H9 (cell line): ENCODE measurements at regions not wholly inside any gene's neighbourhood (a gene's known extent, or its start where the extent isn't known, plus 50 kb on each side); places are given as distances from the start of the nearest gene placed in this dataset.

Experiments used
- DNase-seq: peaks from one replicate; pipeline ENCODE4 v3.0.0-alpha.2; 2017
- H2AFZ ChIP-seq: one replicate; pipeline ENCODE4 v1.6.1; 2013; ENCODE audit warnings: mild to moderate bottlenecking, low read length, control low read depth, moderate library complexity
- H2AK5ac ChIP-seq: 2 replicates; pipeline ENCODE4 v1.6.1; 2013; ENCODE audit warnings: low read length, control low read depth, mixed read lengths; ENCODE audit not compliant: insufficient read length
- H2BK120ac ChIP-seq: one replicate; pipeline ENCODE4 v1.6.1; 2013; ENCODE audit warnings: low read depth, mild to moderate bottlenecking, low read length, control low read depth, inconsistent platforms; ENCODE audit not compliant: poor library complexity, severe bottlenecking
- H2BK12ac ChIP-seq: 2 replicates; pipeline ENCODE4 v1.6.1; 2013; ENCODE audit warnings: low read length, control low read depth, mixed read lengths, low read depth; ENCODE audit not compliant: insufficient read length
- H2BK15ac ChIP-seq: 2 replicates; pipeline ENCODE4 v1.6.1; 2013; ENCODE audit warnings: low read depth, low read length, control low read depth
- H2BK20ac ChIP-seq: one replicate; pipeline ENCODE4 v1.6.1; 2013; ENCODE audit warnings: low read depth, mild to moderate bottlenecking, low read length, control low read depth, inconsistent platforms; ENCODE audit not compliant: poor library complexity, severe bottlenecking
- H2BK5ac ChIP-seq: 2 replicates; pipeline ENCODE4 v1.6.1; 2013; ENCODE audit warnings: low read length, control low read depth, mixed read lengths; ENCODE audit not compliant: insufficient read length
- H3K14ac ChIP-seq: 2 replicates; pipeline ENCODE4 v1.6.1; 2013; ENCODE audit warnings: low read length, control low read depth; ENCODE audit not compliant: insufficient read depth
- H3K18ac ChIP-seq: 2 replicates; pipeline ENCODE4 v1.6.1; 2013; ENCODE audit warnings: low read depth, mild to moderate bottlenecking, mixed read lengths, low read length, control low read depth; ENCODE audit not compliant: insufficient read length
- H3K23ac ChIP-seq: 2 replicates; pipeline ENCODE4 v1.6.1; 2013; ENCODE audit warnings: low read length, control low read depth, mixed read lengths, low read depth; ENCODE audit not compliant: insufficient read length
- H3K23me2 ChIP-seq: 2 replicates; pipeline ENCODE4 v1.6.1; 2013; ENCODE audit warnings: low read depth, mild to moderate bottlenecking, mixed read lengths, low read length, control low read depth; ENCODE audit not compliant: insufficient read length, poor library complexity, severe bottlenecking
- H3K27ac ChIP-seq: 2 replicates; pipeline ENCODE4 v1.5.1; 2013; ENCODE audit warnings: low read length, control low read depth, mixed read lengths, low read depth; ENCODE audit not compliant: insufficient read length
- H3K27me3 ChIP-seq: 2 replicates; pipeline ENCODE4 v1.6.1; 2013; ENCODE audit warnings: low read length, control low read depth, inconsistent platforms; ENCODE audit not compliant: insufficient read depth
- H3K4ac ChIP-seq: 2 replicates; pipeline ENCODE4 v1.6.1; 2013; ENCODE audit warnings: low read depth, mild to moderate bottlenecking, control low read depth, inconsistent platforms, low read length, moderate library complexity
- H3K4me1 ChIP-seq: 2 replicates; pipeline ENCODE4 v1.6.1; 2013; ENCODE audit warnings: low read length, control low read depth, inconsistent platforms; ENCODE audit not compliant: insufficient read depth
- H3K4me2 ChIP-seq: 2 replicates; pipeline ENCODE4 v1.6.1; 2013; ENCODE audit warnings: low read length, control low read depth, mixed read lengths; ENCODE audit not compliant: insufficient read length, insufficient read depth
- H3K56ac ChIP-seq: 2 replicates; pipeline ENCODE4 v1.6.1; 2013; ENCODE audit warnings: low read depth, mild to moderate bottlenecking, mixed read lengths, low read length, control low read depth; ENCODE audit not compliant: insufficient read length
- H3K79me1 ChIP-seq: 2 replicates; pipeline ENCODE4 v1.6.1; 2013; ENCODE audit warnings: low read depth, mild to moderate bottlenecking, moderate library complexity, low read length, control low read depth, inconsistent platforms; ENCODE audit not compliant: insufficient read depth, poor library complexity, severe bottlenecking
- H3K79me2 ChIP-seq: 2 replicates; pipeline ENCODE4 v1.6.1; 2013; ENCODE audit warnings: low read length, control low read depth, inconsistent platforms; ENCODE audit not compliant: insufficient read depth
- H3K9ac ChIP-seq: 2 replicates; pipeline ENCODE4 v1.6.1; 2013; ENCODE audit warnings: low read length, control low read depth, mixed read lengths; ENCODE audit not compliant: insufficient read length; ENCODE audit errors: extremely low read depth
- H3K9me3 ChIP-seq: one replicate; pipeline ENCODE4 v1.6.1; 2013; ENCODE audit warnings: low read depth, low read length, inconsistent platforms; ENCODE audit not compliant: control insufficient read depth
- H3T11ph ChIP-seq: one replicate; pipeline ENCODE4 v1.6.1; 2013; ENCODE audit warnings: mild to moderate bottlenecking, low read length, control low read depth, inconsistent platforms
- H4K20me1 ChIP-seq: one replicate; pipeline ENCODE4 v1.6.1; 2013; ENCODE audit not compliant: control insufficient read depth, insufficient read length, insufficient read depth
- H4K5ac ChIP-seq: 2 replicates; pipeline ENCODE4 v1.6.1; 2013; ENCODE audit warnings: low read depth, mild to moderate bottlenecking, mixed read lengths, low read length, control low read depth; ENCODE audit not compliant: insufficient read length
- H4K8ac ChIP-seq: replicated peaks from 2 replicates; pipeline ENCODE4 v1.6.1; 2013; ENCODE audit warnings: low read length, control low read depth, mixed read lengths, low read depth; ENCODE audit not compliant: insufficient read length
- H4K91ac ChIP-seq: 2 replicates; pipeline ENCODE4 v1.6.1; 2013; ENCODE audit warnings: low read depth, mild to moderate bottlenecking, moderate library complexity, mixed read lengths, low read length, control low read depth; ENCODE audit not compliant: insufficient read length
- H3K27ac Mint-ChIP-seq, 3 experiments: 2 replicates in 2 of 3; 3 replicates in 1 of 3; pipeline ENCODE4 v1.8.0; 2020 to 2021; ENCODE audit warnings: mixed read lengths in 3 of 3, mild to moderate bottlenecking in 1 of 3, moderate library complexity in 1 of 3
- H3K27me3 Mint-ChIP-seq: 2 replicates; pipeline ENCODE4 v1.8.0; 2021; ENCODE audit warnings: low read depth, mild to moderate bottlenecking, moderate library complexity, mixed read lengths
- H3K36me3 Mint-ChIP-seq, 3 experiments: 2 replicates in 2 of 3; 3 replicates in 1 of 3; pipeline ENCODE4 v1.8.0; 2020 to 2021; ENCODE audit warnings: low read depth in 3 of 3, mixed read lengths in 3 of 3; ENCODE audit not compliant: insufficient read depth in 1 of 3
- H3K4me1 Mint-ChIP-seq, 2 experiments: 2 replicates each; pipeline ENCODE4 v1.8.0; 2020; ENCODE audit warnings: mixed read lengths in 2 of 2
- H3K4me3 Mint-ChIP-seq, 2 experiments: 2 replicates in 1 of 2; 3 replicates in 1 of 2; pipeline ENCODE4 v1.8.0; 2020 to 2021; ENCODE audit warnings: mild to moderate bottlenecking in 2 of 2, mixed read lengths in 2 of 2, moderate library complexity in 1 of 2
- H3K9me3 Mint-ChIP-seq, 2 experiments: 2 replicates in 1 of 2; 3 replicates in 1 of 2; pipeline ENCODE4 v1.8.0; 2020; ENCODE audit warnings: mild to moderate bottlenecking in 2 of 2, mixed read lengths in 2 of 2, moderate library complexity in 1 of 2
- CTCF ChIP-seq: fragments of 200-600 bp; sonication (generic); conservative IDR thresholded peaks from 3 replicates; pipeline ENCODE4 v1.8.0; 2021; ENCODE audit warnings: antibody characterized with exemption, mild to moderate bottlenecking
- WGBS: extraction: QIAGEN DNeasy Blood & Tissue Kit; methylation state at CpG from one replicate; pipeline ENCODE4 v1.1.7; 2013; ENCODE audit warnings: missing lambda C conversion rate, low lambda C conversion rate, mixed read lengths; ENCODE audit not compliant: insufficient read length; ENCODE audit errors: extremely low coverage; 5-methylcytosine and 5-hydroxymethylcytosine counted together

DNA sequence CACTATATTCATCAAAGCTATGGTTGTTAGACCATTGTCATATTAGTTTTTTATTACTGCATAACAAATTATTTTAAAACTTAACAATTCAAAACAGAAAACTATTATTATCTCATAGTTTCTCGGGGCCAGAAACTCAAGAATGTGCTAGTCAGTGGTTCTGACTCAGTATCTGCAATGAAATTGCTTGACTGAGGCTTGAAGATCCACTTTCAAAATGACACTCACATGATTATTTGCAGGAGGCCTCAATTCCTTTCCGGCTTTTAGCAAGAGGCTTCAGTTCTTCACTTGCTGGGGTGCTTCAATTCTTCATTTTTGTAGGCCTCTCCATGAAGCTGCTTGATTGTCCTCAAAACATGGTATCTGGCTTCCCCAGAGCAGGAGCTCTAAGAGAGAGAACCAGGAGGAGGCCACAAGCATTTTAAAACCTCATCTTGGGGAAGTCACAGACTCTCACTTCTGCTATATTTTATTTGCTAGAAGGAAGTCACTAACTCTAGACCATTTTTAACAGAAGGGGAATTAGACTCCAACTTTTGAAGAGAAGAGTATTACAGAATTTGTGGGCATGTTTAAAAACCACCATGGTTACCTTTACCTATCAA lies 383.7 kb downstream of the MFSD1 start:
- H3K27me3 Mint-ChIP-seq: no peaks in the 10 kb centered on the region; the same call in 1 of the 2 replicates
- H3K23ac ChIP-seq: no peak overlapping the region
- no peak overlapping the region for H3K4me2 ChIP-seq
- H2BK120ac ChIP-seq: no peak overlapping the region
- no peak overlapping the region for H3K9ac ChIP-seq
- H3K14ac ChIP-seq: no peak overlapping the region
- no peaks in the 10 kb centered on the region for H3K4me1 Mint-ChIP-seq
- no peaks in the 10 kb centered on the region for H3K4me1 ChIP-seq
- H4K5ac ChIP-seq: no peak overlapping the region
- DNase-seq: no peak
- no peak overlapping the region for H3K27ac Mint-ChIP-seq
- H3K79me2 ChIP-seq: no peaks in the 10 kb centered on the region
- no peak overlapping the region for H3T11ph ChIP-seq
- no peaks in the 10 kb centered on the region for H3K23me2 ChIP-seq
- no peak overlapping the region for H2BK12ac ChIP-seq
- H2BK5ac ChIP-seq: no peak overlapping the region
- no peak overlapping the region for H2BK20ac ChIP-seq
- no peak overlapping the region for H2AFZ ChIP-seq
- no peak overlapping the region for H3K18ac ChIP-seq
- no peak overlapping the region for H3K4ac ChIP-seq
- H3K4me3 Mint-ChIP-seq: no peak overlapping the region
- no peaks in the 10 kb centered on the region for H3K79me1 ChIP-seq
- H2AK5ac ChIP-seq: no peak overlapping the region
- H3K27ac ChIP-seq: no peak overlapping the region
- H3K9me3 ChIP-seq: no peaks in the 10 kb centered on the region
- WGBS: no CpG with 5 or more reads among the region's 2 CpGs
- TF ChIP-seq CTCF: no peak
- no peak overlapping the region for H4K91ac ChIP-seq
- no peaks in the 10 kb centered on the region for H3K27me3 ChIP-seq
- H2BK15ac ChIP-seq: no peak overlapping the region
- no peaks in the 10 kb centered on the region; a peak in 1 of 5 replicates for H3K9me3 Mint-ChIP-seq
- no peaks in the 10 kb centered on the region for H4K20me1 ChIP-seq
- H4K8ac ChIP-seq: no peak overlapping the region
- no peak overlapping the region for H3K56ac ChIP-seq
- H3K36me3 Mint-ChIP-seq: no peaks in the 10 kb centered on the region
